Neural crest cell (in vitro differentiated cells): ENCODE measurements at regions not wholly inside any gene's neighbourhood (a gene's known extent, or its start where the extent isn't known, plus 50 kb on each side); places are given as distances from the start of the nearest gene placed in this dataset.

Experiments
- DNase-seq: peaks from one replicate; pipeline ENCODE4 v3.0.0; 2021; ENCODE audit warnings: low read depth, mixed read lengths, low spot score
- H3K27ac Mint-ChIP-seq: one replicate; pipeline ENCODE4 v1.8.0; 2021; ENCODE audit warnings: mild to moderate bottlenecking, mixed read lengths; ENCODE audit not compliant: unreplicated experiment
- H3K27me3 Mint-ChIP-seq: 2 replicates; pipeline ENCODE4 v1.8.0; 2021; ENCODE audit warnings: low read depth, mild to moderate bottlenecking, mixed read lengths
- H3K36me3 Mint-ChIP-seq: 2 replicates; pipeline ENCODE4 v1.8.0; 2021; ENCODE audit warnings: low read depth, mild to moderate bottlenecking, mixed read lengths
- H3K4me1 Mint-ChIP-seq: 2 replicates; pipeline ENCODE4 v1.8.0; 2021; ENCODE audit warnings: mixed read lengths
- H3K4me3 Mint-ChIP-seq: one replicate; pipeline ENCODE4 v1.8.0; 2021; ENCODE audit warnings: mild to moderate bottlenecking, mixed read lengths
- H3K9me3 Mint-ChIP-seq: 2 replicates; pipeline ENCODE4 v1.8.0; 2021; ENCODE audit warnings: mixed read lengths
- CTCF ChIP-seq: fragments of 200-600 bp; sonication (generic); conservative IDR thresholded peaks from 2 replicates; pipeline ENCODE4 v1.5.0; 2021; ENCODE audit warnings: antibody characterized with exemption, mild to moderate bottlenecking

GRCh38 chr18:41459656-41460055 lies 495.4 kb upstream of the PIK3C3 start:
- no peak overlapping the region for H3K4me3 Mint-ChIP-seq
- no peak for TF ChIP-seq CTCF
- H3K9me3 Mint-ChIP-seq, result no peaks in the 10 kb centered on the region
- peaks cover 2% of the 10 kb centered on the region for H3K36me3 Mint-ChIP-seq
- no peak overlapping the region for H3K27ac Mint-ChIP-seq
- H3K4me1 Mint-ChIP-seq, result peaks cover 4% of the 10 kb centered on the region
- no peak for DNase-seq
- H3K27me3 Mint-ChIP-seq, result no peaks in the 10 kb centered on the region

- Mint-ChIP-seq H3K27ac (no peak overlapping the region), H3K36me3 (peaks cover 2% of the 10 kb centered on the region), H3K4me3 (no peak overlapping the region), H3K9me3 (no peaks in the 10 kb centered on the region), H3K4me1 (no peaks in the 10 kb centered on the region), H3K27me3 (no peaks in the 10 kb centered on the region)
- no peak for TF ChIP-seq CTCF
- DNase-seq, result no peak
Measured at GRCh38 chr18:41458376-41458775, 496.7 kb upstream of the PIK3C3 start.

- Mint-ChIP-seq H3K27me3 (no peaks in the 10 kb centered on the region), H3K27ac (no peak overlapping the region), H3K4me1 (no peaks in the 10 kb centered on the region), H3K4me3 (no peak overlapping the region), H3K36me3 (peaks cover 2% of the 10 kb centered on the region), H3K9me3 (no peaks in the 10 kb centered on the region)
- no peak for DNase-seq
- no peak for TF ChIP-seq CTCF
Measured at GRCh38 chr18:41457765-41458326, 497.2 kb upstream of the PIK3C3 start.

GRCh38 chr18:41456831-41457230 lies 498.2 kb upstream of the PIK3C3 start:
- no peaks in the 10 kb centered on the region for H3K9me3 Mint-ChIP-seq
- no peak for TF ChIP-seq CTCF
- no peaks in the 10 kb centered on the region for H3K27me3 Mint-ChIP-seq
- no peaks in the 10 kb centered on the region for H3K36me3 Mint-ChIP-seq
- H3K4me1 Mint-ChIP-seq, result no peaks in the 10 kb centered on the region
- no peak for DNase-seq
- H3K27ac Mint-ChIP-seq, result no peak overlapping the region
- no peak overlapping the region for H3K4me3 Mint-ChIP-seq

- H3K9me3 Mint-ChIP-seq, result peaks cover 2% of the 10 kb centered on the region
- peaks cover 4% of the 10 kb centered on the region for H3K4me1 Mint-ChIP-seq
Measured at GRCh38 chr18:41449612-41450011, 505.4 kb upstream of the PIK3C3 start.

More at GRCh38 chr18:41449612-41450011, 505.4 kb upstream of the PIK3C3 start:
- no peak for TF ChIP-seq CTCF
- H3K27ac Mint-ChIP-seq, result no peak overlapping the region
- H3K27me3 Mint-ChIP-seq, result no peaks in the 10 kb centered on the region
- no peak overlapping the region for H3K4me3 Mint-ChIP-seq
- peaks cover 4% of the 10 kb centered on the region for H3K36me3 Mint-ChIP-seq
- DNase-seq, result no peak
